SK-N-SH treated with all-trans-retinoic acid at 6 μM for 48 hours (cell line): ENCODE measurements at regions not wholly inside any gene's neighbourhood (a gene's known extent, or its start where the extent isn't known, plus 50 kb on each side); places are given as distances from the start of the nearest gene placed in this dataset.

Experiments used
- ARNTL ChIP-seq: fragments of 450-650 bp; formaldehyde crosslinking; IDR thresholded peaks from 2 replicates; pipeline ENCODE4 v1.5.0; 2020; ENCODE audit warnings: low read depth, mild to moderate bottlenecking, moderate library complexity, borderline replicate concordance
- CSRNP3 ChIP-seq: fragments of 250-450 bp; sonication (Bioruptor Pico); IDR thresholded peaks from 2 replicates; pipeline ENCODE4 v1.5.1; 2021; ENCODE audit warnings: mild to moderate bottlenecking, moderate library complexity
- ESRRG ChIP-seq: fragments of 250-450 bp; sonication (Bioruptor Pico); IDR thresholded peaks from 2 replicates; pipeline ENCODE4 v1.6.1; 2021; ENCODE audit warnings: mild to moderate bottlenecking
- PPARA ChIP-seq: fragments of 250-450 bp; sonication (Bioruptor Pico); IDR thresholded peaks from 2 replicates; pipeline ENCODE4 v1.5.0; 2020; ENCODE audit warnings: mild to moderate bottlenecking, borderline replicate concordance
- ZFP3 ChIP-seq: fragments of 250-450 bp; sonication (Bioruptor Pico); IDR thresholded peaks from 2 replicates; pipeline ENCODE4 v1.5.0; 2020; ENCODE audit warnings: mild to moderate bottlenecking, moderate library complexity
- ZNF565 ChIP-seq: fragments of 450-650 bp; formaldehyde crosslinking; conservative IDR thresholded peaks from 2 replicates; pipeline ENCODE4 v1.5.0; 2020; ENCODE audit warnings: low read depth, mild to moderate bottlenecking, moderate library complexity
- ZNF8 ChIP-seq: fragments of 450-650 bp; formaldehyde crosslinking; IDR thresholded peaks from 2 replicates; pipeline ENCODE4 v1.5.0; 2020; ENCODE audit warnings: mild to moderate bottlenecking, moderate library complexity

- TF ChIP-seq ARNTL (CRISPR knock-in tag): no peak
- TF ChIP-seq ZNF565: no peak
- no peak for TF ChIP-seq PPARA (CRISPR knock-in tag)
- TF ChIP-seq ZNF8 (CRISPR knock-in tag): no peak
- no peak for TF ChIP-seq CSRNP3 (CRISPR knock-in tag)
- TF ChIP-seq ZFP3: no peak
- TF ChIP-seq ESRRG (CRISPR knock-in tag): no peak
Measured at GRCh38 chr2:217206907-217207698, 347.2 kb upstream of the TNP1 start.
